Urinary bladder (tissue), 3 donors: ENCODE measurements at regions not wholly inside any gene's neighbourhood (a gene's known extent, or its start where the extent isn't known, plus 50 kb on each side); places are given as distances from the start of the nearest gene placed in this dataset.

Experiments used
- DNase-seq: peaks from one replicate; pipeline ENCODE4 v3.0.0-alpha.2; 2015; ENCODE audit errors: extremely low spot score
- H3K27ac ChIP-seq: one replicate; pipeline ENCODE4 v1.5.1; 2013; ENCODE audit warnings: low read depth, mild to moderate bottlenecking, moderate library complexity
- H3K36me3 ChIP-seq: one replicate; pipeline ENCODE4 v1.6.1; 2013; ENCODE audit warnings: mild to moderate bottlenecking, moderate library complexity; ENCODE audit not compliant: insufficient read depth
- H3K4me1 ChIP-seq: one replicate; pipeline ENCODE4 v1.6.1; 2013; ENCODE audit warnings: mild to moderate bottlenecking, moderate library complexity; ENCODE audit not compliant: insufficient read depth
- H3K4me3 ChIP-seq: one replicate; pipeline ENCODE4 v1.5.1; 2013; ENCODE audit warnings: low read depth, low read length
- WGBS: extraction: QIAGEN DNeasy Blood & Tissue Kit; methylation state at CpG from one replicate; pipeline ENCODE4 v1.1.7; 2013; 5-methylcytosine and 5-hydroxymethylcytosine counted together
- donor health status: healthy with polysubstance abuse.
- donor health status: healthy.

- no peak for DNase-seq
- H3K4me1 ChIP-seq = no peaks in the 10 kb centered on the region
- 75% methylated on average over 3 of the region's 3 CpGs for WGBS
- H3K4me3 ChIP-seq = no peak overlapping the region
- no peaks in the 10 kb centered on the region for H3K36me3 ChIP-seq
- H3K27ac ChIP-seq = no peak overlapping the region
Measured at GRCh38 chr4:34893382-34893781, 1350.9 kb downstream of the ARAP2 start.

- no peak for DNase-seq
- 79% methylated on average over 2 of the region's 2 CpGs for WGBS
- Histone ChIP-seq H3K27ac (no peak overlapping the region), H3K4me3 (no peak overlapping the region), H3K36me3 (no peaks in the 10 kb centered on the region), H3K4me1 (no peaks in the 10 kb centered on the region)
Measured at GRCh38 chr4:34920032-34920431, 1324.3 kb downstream of the ARAP2 start.

- no peaks in the 10 kb centered on the region for H3K36me3 ChIP-seq
- WGBS = 49% methylated on average over 3 of the region's 3 CpGs
- DNase-seq = no peak
- H3K4me3 ChIP-seq = no peak overlapping the region
- no peaks in the 10 kb centered on the region for H3K4me1 ChIP-seq
- no peak overlapping the region for H3K27ac ChIP-seq
Measured at GRCh38 chr4:34921391-34921790, 1322.9 kb downstream of the ARAP2 start.

- Histone ChIP-seq H3K4me3 (no peak overlapping the region), H3K4me1 (no peaks in the 10 kb centered on the region), H3K36me3 (no peaks in the 10 kb centered on the region), H3K27ac (no peak overlapping the region)
- 64% methylated on average over 2 of the region's 2 CpGs for WGBS
- DNase-seq = no peak
Measured at GRCh38 chr4:34922325-34922724, 1322.0 kb downstream of the ARAP2 start.

GRCh38 chr4:34932591-34932990, 1311.7 kb downstream of the ARAP2 start:
- Histone ChIP-seq H3K27ac (no peak overlapping the region), H3K4me3 (no peak overlapping the region)
- WGBS = 66% methylated on average over 5 of the region's 5 CpGs

GRCh38 chr4:34935739-34936138, 1308.6 kb downstream of the ARAP2 start:
- WGBS = 25% methylated on average over 1 of the region's 1 CpG
- Histone ChIP-seq H3K4me1 (no peaks in the 10 kb centered on the region), H3K27ac (no peak overlapping the region), H3K36me3 (no peaks in the 10 kb centered on the region), H3K4me3 (no peak overlapping the region)
- no peak for DNase-seq

More at GRCh38 chr4:34932591-34932990, 1311.7 kb downstream of the ARAP2 start:
- no peaks in the 10 kb centered on the region for H3K36me3 ChIP-seq
- no peak for DNase-seq
- H3K4me1 ChIP-seq = no peaks in the 10 kb centered on the region

GRCh38 chr4:34939073-34939472, 1305.2 kb downstream of the ARAP2 start:
- DNase-seq = no peak
- Histone ChIP-seq H3K36me3 (no peaks in the 10 kb centered on the region), H3K27ac (no peak overlapping the region), H3K4me3 (no peak overlapping the region), H3K4me1 (no peaks in the 10 kb centered on the region)
- 87% methylated on average over 14 of the region's 14 CpGs for WGBS

GRCh38 chr4:34943741-34944386, 1300.5 kb downstream of the ARAP2 start:
- H3K4me3 ChIP-seq = no peak overlapping the region

GRCh38 chr4:34950926-34951325, 1293.4 kb downstream of the ARAP2 start:
- H3K27ac ChIP-seq = no peak overlapping the region
- 46% methylated on average over 2 of the region's 2 CpGs for WGBS
- DNase-seq = no peak
- no peaks in the 10 kb centered on the region for H3K4me1 ChIP-seq
- no peak overlapping the region for H3K4me3 ChIP-seq
- H3K36me3 ChIP-seq = no peaks in the 10 kb centered on the region

More at GRCh38 chr4:34943741-34944386, 1300.5 kb downstream of the ARAP2 start:
- H3K36me3 ChIP-seq = no peaks in the 10 kb centered on the region
- WGBS = 24% methylated on average over 2 of the region's 2 CpGs
- no peak overlapping the region for H3K27ac ChIP-seq
- no peak for DNase-seq
- H3K4me1 ChIP-seq = no peaks in the 10 kb centered on the region

- 85% methylated on average over 9 of the region's 9 CpGs for WGBS
- Histone ChIP-seq H3K27ac (no peak overlapping the region), H3K36me3 (no peaks in the 10 kb centered on the region), H3K4me3 (no peak overlapping the region), H3K4me1 (no peaks in the 10 kb centered on the region)
- no peak for DNase-seq
Measured at GRCh38 chr4:34953145-34953799, 1291.0 kb downstream of the ARAP2 start.

GRCh38 chr4:34964613-34965012, 1279.7 kb downstream of the ARAP2 start:
- Histone ChIP-seq H3K4me1 (no peaks in the 10 kb centered on the region), H3K27ac (no peak overlapping the region), H3K36me3 (no peaks in the 10 kb centered on the region), H3K4me3 (no peak overlapping the region)
- DNase-seq = no peak
- WGBS = 33% methylated on average over 2 of the region's 2 CpGs

- Histone ChIP-seq H3K36me3 (no peaks in the 10 kb centered on the region), H3K27ac (no peak overlapping the region), H3K4me1 (no peaks in the 10 kb centered on the region), H3K4me3 (no peak overlapping the region)
- no peak for DNase-seq
- WGBS = 79% methylated on average over 3 of the region's 3 CpGs
Measured at GRCh38 chr4:34972189-34972588, 1272.1 kb downstream of the ARAP2 start.

GRCh38 chr4:34973650-34974312, 1270.5 kb downstream of the ARAP2 start:
- H3K4me3 ChIP-seq = no peak overlapping the region
- no peak for DNase-seq

GRCh38 chr4:34974313-34974680, 1270.0 kb downstream of the ARAP2 start:
- Histone ChIP-seq H3K36me3 (no peaks in the 10 kb centered on the region), H3K4me1 (no peaks in the 10 kb centered on the region), H3K27ac (no peak overlapping the region), H3K4me3 (no peak overlapping the region)
- no peak for DNase-seq

More at GRCh38 chr4:34973650-34974312, 1270.5 kb downstream of the ARAP2 start:
- Histone ChIP-seq H3K27ac (no peak overlapping the region), H3K4me1 (no peaks in the 10 kb centered on the region), H3K36me3 (no peaks in the 10 kb centered on the region)
- WGBS = 58% methylated on average over 3 of the region's 3 CpGs
